B cell (primary cell): ENCODE measurements at regions not wholly inside any gene's neighbourhood (a gene's known extent, or its start where the extent isn't known, plus 50 kb on each side); places are given as distances from the start of the nearest gene placed in this dataset.
A peak's percentile ranks its signal among the peaks of the same experiment; 100 is the strongest.

Experiments used
- ATAC-seq: fragments of 200-7000 bp; cut with Tn5 transposase; one replicate; pipeline ENCODE4 v1.10.0; 2021; ENCODE audit warnings: low read depth, mild to moderate bottlenecking, moderate number of reproducible peaks, moderate library complexity
- CTCF ChIA-PET: fragments of 350-600 bp; sonication (Branson Sonifier 250); formaldehyde crosslinking; loops from one replicate; lab custom pipeline; 2021; ENCODE audit warnings: antibody characterized with exemption, inconsistent platforms; lab: Charles Lee
- POLR2A ChIA-PET: fragments of 350-600 bp; sonication (Branson Sonifier 250); formaldehyde crosslinking; loops from one replicate; lab custom pipeline; 2021; ENCODE audit warnings: antibody characterized with exemption; lab: Charles Lee
- DNase-seq: peaks from one replicate; pipeline ENCODE4 v3.0.0; 2013
- H2AFZ ChIP-seq: 2 replicates; pipeline ENCODE4 v1.6.1; 2012; ENCODE audit warnings: mild to moderate bottlenecking, low read depth, low read length; ENCODE audit not compliant: insufficient read depth, poor library complexity, severe bottlenecking
- H3K27ac ChIP-seq, 2 donors: 1 replicate in 1 of 2; 2 replicates in 1 of 2; pipeline ENCODE4 v1.5.1; 2012 to 2013; ENCODE audit warnings: low read length in 2 of 2, mild to moderate bottlenecking in 2 of 2, moderate library complexity in 1 of 2
- H3K27me3 ChIP-seq, 4 experiments: fragments of 200-600 bp in 1 of 4; sonication (generic) in 1 of 4; replicated peaks in 1 of 4; 1 replicate in 2 of 4; 2 replicates in 2 of 4; pipeline versions ENCODE4 v1.6.1 to v1.7.0; 2013 to 2016; ENCODE audit warnings: low read length in 3 of 4, mild to moderate bottlenecking in 2 of 4, mixed read lengths in 1 of 4, moderate library complexity in 1 of 4; ENCODE audit not compliant: insufficient read depth in 4 of 4, control insufficient read depth in 3 of 4; ENCODE audit errors: control extremely low read depth in 1 of 4
- H3K36me3 ChIP-seq, 2 experiments: replicated peaks in 1 of 2; 1 replicate in 1 of 2; 2 replicates in 1 of 2; pipeline versions ENCODE4 v1.6.1 to v1.7.1; 2013; ENCODE audit warnings: low read length in 1 of 2; ENCODE audit not compliant: insufficient read depth in 2 of 2, control insufficient read depth in 1 of 2; ENCODE audit errors: control extremely low read depth in 1 of 2, extremely low read depth in 1 of 2
- H3K4me1 ChIP-seq, 2 donors: fragments of 200-600 bp in 1 of 2; sonication (generic) in 1 of 2; 1 replicate in 1 of 2; 2 replicates in 1 of 2; pipeline versions ENCODE4 v1.5.1 to v1.6.1; 2013 to 2017; ENCODE audit warnings: low read length in 2 of 2; ENCODE audit not compliant: control insufficient read depth in 2 of 2, insufficient read depth in 2 of 2
- H3K4me2 ChIP-seq: replicated peaks from 2 replicates; pipeline ENCODE3; 2012; ENCODE audit warnings: mild to moderate bottlenecking, low read depth, low read length; ENCODE audit not compliant: poor library complexity, severe bottlenecking
- H3K4me3 ChIP-seq, 5 experiments: fragments of 200-600 bp in 1 of 5; sonication (generic) in 1 of 5; 1 replicate in 3 of 5; 2 replicates in 2 of 5; pipeline versions ENCODE4 v1.5.1 to v1.7.0; 2011 to 2016; ENCODE audit warnings: low read length in 4 of 5, mild to moderate bottlenecking in 4 of 5, low read depth in 2 of 5, control low read depth in 1 of 5, moderate library complexity in 1 of 5; ENCODE audit not compliant: insufficient read depth in 1 of 5; ENCODE audit errors: control extremely low read depth in 1 of 5, extremely low read depth in 1 of 5
- H3K79me2 ChIP-seq: fragments of 200-600 bp; sonication (generic); one replicate; pipeline ENCODE4 v1.6.0; 2016; ENCODE audit warnings: low read length; ENCODE audit not compliant: control insufficient read depth, insufficient read depth
- H3K9ac ChIP-seq: fragments of 200-600 bp; sonication (generic); 2 replicates; pipeline ENCODE4 v1.6.1; 2017; ENCODE audit warnings: mild to moderate bottlenecking, low read length, moderate library complexity
- H3K9me3 ChIP-seq, 3 donors: one replicate each; pipeline versions ENCODE4 v1.6.1 to v1.7.1; 2013; ENCODE audit warnings: low read length in 2 of 3; ENCODE audit not compliant: control insufficient read depth in 2 of 3, insufficient read depth in 1 of 3; ENCODE audit errors: control extremely low read depth in 1 of 3
- H4K20me1 ChIP-seq: 2 replicates; pipeline ENCODE4 v1.6.0; 2012; ENCODE audit warnings: mild to moderate bottlenecking, low read length; ENCODE audit not compliant: insufficient read depth, control insufficient read depth, poor library complexity, severe bottlenecking
- H3K27ac Mint-ChIP-seq: one replicate; pipeline ENCODE4 v1.8.0; 2021; ENCODE audit warnings: mixed read lengths
- H3K27me3 Mint-ChIP-seq: one replicate; pipeline ENCODE4 v1.8.0; 2021; ENCODE audit warnings: mixed read lengths
- H3K4me1 Mint-ChIP-seq: one replicate; pipeline ENCODE4 v1.8.0; 2021; ENCODE audit warnings: mixed read lengths
- H3K4me3 Mint-ChIP-seq: one replicate; pipeline ENCODE4 v1.8.0; 2021; ENCODE audit warnings: mixed read lengths
- H3K9me3 Mint-ChIP-seq: one replicate; pipeline ENCODE4 v1.8.0; 2022; ENCODE audit warnings: mixed read lengths; ENCODE audit not compliant: insufficient read depth
- EZH2 ChIP-seq: IDR thresholded peaks from 2 replicates; pipeline ENCODE4 v1.6.1; 2012; ENCODE audit warnings: borderline replicate concordance, low read depth, mild to moderate bottlenecking, moderate library complexity, low read length; ENCODE audit not compliant: insufficient read depth, poor library complexity, severe bottlenecking
- WGBS: methylation state at CpG from one replicate; pipeline ENCODE4 v1.1.5; 2013; ENCODE audit warnings: missing lambda C conversion rate; ENCODE audit not compliant: insufficient coverage; 5-methylcytosine and 5-hydroxymethylcytosine counted together
- intact Hi-C: fragments of 100-400 bp; cut with micrococcal nuclease; formaldehyde crosslinking; loops from one replicate; pipeline ENCODE4 v1.10.0; 2022
- TF ChIP-seq, protein P1 (sequence below): fragments of 200-600 bp; IDR thresholded peaks from one replicate; pipeline ENCODE4 v1.8.0; 2022; ENCODE audit warnings: antibody characterized with exemption, mild to moderate bottlenecking

DNA sequence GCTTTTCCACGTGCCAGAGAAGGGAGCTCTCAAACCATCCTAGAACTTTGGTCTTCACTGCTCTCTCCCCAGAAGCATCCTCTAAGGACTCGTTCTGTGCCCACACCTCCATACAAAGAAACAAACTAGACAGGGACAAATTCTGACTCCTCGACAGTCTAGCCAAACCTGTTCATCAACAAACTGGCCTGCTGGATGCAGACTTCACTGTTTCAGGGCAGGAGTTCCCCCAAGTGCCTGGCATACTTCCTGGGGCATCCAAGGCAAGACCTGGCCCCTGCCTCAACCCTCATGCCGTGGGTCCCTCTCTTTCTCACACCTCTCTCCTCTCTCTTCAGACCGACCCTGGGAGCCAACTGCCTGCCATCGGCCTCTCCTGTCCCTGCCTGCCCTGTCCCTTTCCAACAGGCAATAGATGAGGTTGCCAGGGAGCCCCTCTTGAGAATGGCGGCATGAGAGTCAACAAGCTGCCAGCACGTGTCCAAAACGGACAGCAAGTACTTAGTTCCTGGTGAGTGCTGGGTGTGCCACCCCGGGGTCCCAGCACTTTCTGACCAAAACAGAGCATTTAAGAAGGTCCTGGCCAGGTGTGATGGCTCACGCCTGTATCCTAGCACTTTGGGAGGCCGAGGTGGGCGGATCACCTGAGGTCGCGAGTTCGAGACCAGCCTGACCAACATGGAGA lies 79.1 kb upstream of the HES1 start:
- Histone ChIP-seq H4K20me1 (no peaks in the 10 kb centered on the region), H3K27me3 (no peaks in the 10 kb centered on the region), H3K4me2 (no peak overlapping the region), H3K4me3 (no peak overlapping the region), H3K9me3 (peaks cover 0 to 15% (median 2%) of the 10 kb centered on the region in 3 donors), H2AFZ (no peak overlapping the region), H3K9ac (no peak overlapping the region), H3K36me3 (no peaks in the 10 kb centered on the region), H3K4me1 (peaks cover 18 to 24% of the 10 kb centered on the region in 2 donors), H3K79me2 (no peaks in the 10 kb centered on the region), H3K27ac (no peak overlapping the region)
- Mint-ChIP-seq H3K4me3 (peak overlapping the region; percentile 2), H3K9me3 (no peaks in the 10 kb centered on the region), H3K27me3 (no peaks in the 10 kb centered on the region), H3K27ac (no peak overlapping the region), H3K4me1 (peaks cover 22% of the 10 kb centered on the region)
- ATAC-seq (no peak), DNase-seq (no peak)
- ChIA-PET POLR2A (no interaction called here), CTCF (interaction anchor here (1.1 kb wide), 1 partner anchor 10 kb away, joined by 3 read pairs; no protein-coding TSS in a partner anchor)
- 97% methylated on average over 14 of the region's 16 CpGs for WGBS
- intact Hi-C loops, result loop anchor here (5.0 kb wide), 2 partner anchors 45 to 85 kb away; no protein-coding TSS in a partner anchor
- TF ChIP-seq EZH2, result no peak
- TF ChIP-seq, protein P1, sequence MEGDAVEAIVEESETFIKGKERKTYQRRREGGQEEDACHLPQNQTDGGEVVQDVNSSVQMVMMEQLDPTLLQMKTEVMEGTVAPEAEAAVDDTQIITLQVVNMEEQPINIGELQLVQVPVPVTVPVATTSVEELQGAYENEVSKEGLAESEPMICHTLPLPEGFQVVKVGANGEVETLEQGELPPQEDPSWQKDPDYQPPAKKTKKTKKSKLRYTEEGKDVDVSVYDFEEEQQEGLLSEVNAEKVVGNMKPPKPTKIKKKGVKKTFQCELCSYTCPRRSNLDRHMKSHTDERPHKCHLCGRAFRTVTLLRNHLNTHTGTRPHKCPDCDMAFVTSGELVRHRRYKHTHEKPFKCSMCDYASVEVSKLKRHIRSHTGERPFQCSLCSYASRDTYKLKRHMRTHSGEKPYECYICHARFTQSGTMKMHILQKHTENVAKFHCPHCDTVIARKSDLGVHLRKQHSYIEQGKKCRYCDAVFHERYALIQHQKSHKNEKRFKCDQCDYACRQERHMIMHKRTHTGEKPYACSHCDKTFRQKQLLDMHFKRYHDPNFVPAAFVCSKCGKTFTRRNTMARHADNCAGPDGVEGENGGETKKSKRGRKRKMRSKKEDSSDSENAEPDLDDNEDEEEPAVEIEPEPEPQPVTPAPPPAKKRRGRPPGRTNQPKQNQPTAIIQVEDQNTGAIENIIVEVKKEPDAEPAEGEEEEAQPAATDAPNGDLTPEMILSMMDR, result no peak

DNA sequence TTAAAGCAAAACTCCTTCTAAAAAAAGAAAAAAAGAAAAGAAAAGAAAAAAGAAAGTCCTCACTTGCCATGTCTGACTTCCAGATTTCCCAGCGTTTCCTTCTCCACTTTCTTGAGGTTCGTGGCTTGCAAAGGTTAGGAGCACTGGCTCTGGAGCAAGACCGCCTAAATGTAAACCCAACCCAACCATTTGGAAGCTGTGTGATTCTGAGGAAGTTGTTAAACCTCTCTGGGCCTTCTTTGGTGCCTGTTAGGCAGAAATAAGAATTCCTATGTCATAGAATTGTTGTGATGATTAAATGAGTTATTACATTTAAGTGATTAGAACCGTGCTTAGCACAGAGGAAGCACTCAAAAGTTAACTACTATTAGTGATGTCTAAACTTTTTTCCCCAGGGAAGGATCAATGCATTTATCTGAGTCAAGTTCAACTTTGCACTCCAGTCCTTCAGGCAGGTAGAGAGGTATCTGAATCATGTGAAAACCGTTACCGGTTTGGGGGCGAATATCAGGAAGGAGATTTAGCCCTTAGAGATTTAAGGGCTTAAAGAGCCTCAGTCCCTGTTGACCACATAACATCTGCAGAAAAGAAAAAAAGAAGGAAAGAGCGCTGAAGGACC lies 78.3 kb upstream of the HES1 start:
- Histone ChIP-seq H3K9me3 (peaks cover 0 to 11% (median 0%) of the 10 kb centered on the region in 3 donors), H3K36me3 (no peaks in the 10 kb centered on the region), H3K79me2 (no peaks in the 10 kb centered on the region), H3K4me2 (peak overlapping the region; percentile 86), H4K20me1 (no peaks in the 10 kb centered on the region), H3K4me1 (peaks cover 15 to 20% of the 10 kb centered on the region in 2 donors), H3K9ac (peak overlapping the region; percentile 57), H3K27me3 (no peaks in the 10 kb centered on the region), H2AFZ (peak overlapping the region; percentile 81), H3K4me3 (peak overlapping the region in 4 of 5 experiments; percentile 29 to 59 (median 53)), H3K27ac (no peak overlapping the region)
- no peak for ATAC-seq
- ChIA-PET CTCF (interaction anchor here (0.5 to 3.4 kb wide), 3 partner anchors 79 to 278 kb away, joined by 3 to 24 read pairs (median 4); partner anchors contain the start of gene HES1), POLR2A (interaction anchor here (0.9 to 1.0 kb wide), 2 partner anchors 12 to 53 kb away, joined by 5 to 9 read pairs; no protein-coding TSS in a partner anchor)
- H3K27ac Mint-ChIP-seq, result peak overlapping the region; percentile 7
- H3K4me3 Mint-ChIP-seq, result peak overlapping the region; percentile 77
- intact Hi-C loops, result loop anchor here (5.0 kb wide), 2 partner anchors 45 to 85 kb away; no protein-coding TSS in a partner anchor
- H3K9me3 Mint-ChIP-seq, result no peaks in the 10 kb centered on the region
- no peak for TF ChIP-seq EZH2
- TF ChIP-seq, protein P1, result no peak
- 33% methylated on average over 6 of the region's 8 CpGs for WGBS
- DNase-seq, result no peak
- no peaks in the 10 kb centered on the region for H3K27me3 Mint-ChIP-seq
- peaks cover 18% of the 10 kb centered on the region for H3K4me1 Mint-ChIP-seq
